ENCODE measurements at regions not wholly inside any gene's neighbourhood (a gene's known extent, or its start where the extent isn't known, plus 50 kb on each side); places are given as distances from the start of the nearest gene placed in this dataset.

- Histone ChIP-seq H3K36me3 (ENCODE audit: control insufficient read depth in 3 of 3, insufficient read depth in 3 of 3, low read length in 3 of 3) (no peaks in the 10 kb centered on the region), H3K27ac (ENCODE audit: low read depth, low read length) (no peak overlapping the region), H3K9ac (ENCODE audit: low read depth in 1 of 3, low read length in 3 of 3) (no peak overlapping the region), H3K4me1 (ENCODE audit: control insufficient read depth in 3 of 3, insufficient read depth in 3 of 3, low read length in 3 of 3) (no peaks in the 10 kb centered on the region), H3K4me3 (ENCODE audit: low read length in 3 of 3) (no peak overlapping the region), H3K27me3 (ENCODE audit: control insufficient read depth in 3 of 3, insufficient read depth in 3 of 3, low read length in 3 of 3) (no peaks in the 10 kb centered on the region), H3K9me3 (ENCODE audit: control insufficient read depth in 3 of 3, low read length in 3 of 3) (no peaks in the 10 kb centered on the region)
Measured at GRCh38 chr11:80424012-80424695, 983.3 kb upstream of the TENM4 start.

GRCh38 chr11:80420374-80420773, 979.5 kb upstream of the TENM4 start:
- no peaks in the 10 kb centered on the region for H3K36me3 ChIP-seq (ENCODE audit: control insufficient read depth in 3 of 3, insufficient read depth in 3 of 3, low read length in 3 of 3)

GRCh38 chr11:80417681-80418080, 976.9 kb upstream of the TENM4 start:
- Histone ChIP-seq H3K4me1 (ENCODE audit: control insufficient read depth in 3 of 3, insufficient read depth in 3 of 3, low read length in 3 of 3) (no peaks in the 10 kb centered on the region), H3K9me3 (ENCODE audit: control insufficient read depth in 3 of 3, low read length in 3 of 3) (no peaks in the 10 kb centered on the region), H3K27ac (ENCODE audit: low read depth, low read length) (no peak overlapping the region), H3K4me3 (ENCODE audit: low read length in 3 of 3) (no peak overlapping the region), H3K27me3 (ENCODE audit: control insufficient read depth in 3 of 3, insufficient read depth in 3 of 3, low read length in 3 of 3) (no peaks in the 10 kb centered on the region), H3K9ac (ENCODE audit: low read depth in 1 of 3, low read length in 3 of 3) (no peak overlapping the region), H3K36me3 (ENCODE audit: control insufficient read depth in 3 of 3, insufficient read depth in 3 of 3, low read length in 3 of 3) (no peaks in the 10 kb centered on the region)

More at GRCh38 chr11:80420374-80420773, 979.5 kb upstream of the TENM4 start:
- Histone ChIP-seq H3K9me3 (ENCODE audit: control insufficient read depth in 3 of 3, low read length in 3 of 3) (no peaks in the 10 kb centered on the region), H3K4me1 (ENCODE audit: control insufficient read depth in 3 of 3, insufficient read depth in 3 of 3, low read length in 3 of 3) (no peaks in the 10 kb centered on the region), H3K9ac (ENCODE audit: low read depth in 1 of 3, low read length in 3 of 3) (no peak overlapping the region), H3K27me3 (ENCODE audit: control insufficient read depth in 3 of 3, insufficient read depth in 3 of 3, low read length in 3 of 3) (no peaks in the 10 kb centered on the region), H3K4me3 (ENCODE audit: low read length in 3 of 3) (no peak overlapping the region), H3K27ac (ENCODE audit: low read depth, low read length) (no peak overlapping the region)

- Histone ChIP-seq H3K36me3 (ENCODE audit: control insufficient read depth in 3 of 3, insufficient read depth in 3 of 3, low read length in 3 of 3) (no peaks in the 10 kb centered on the region), H3K9ac (ENCODE audit: low read depth in 1 of 3, low read length in 3 of 3) (no peak overlapping the region)
Measured at GRCh38 chr11:80415580-80415979, 974.8 kb upstream of the TENM4 start.

GRCh38 chr11:80414181-80415165, 973.6 kb upstream of the TENM4 start:
- H3K36me3 ChIP-seq (ENCODE audit: control insufficient read depth in 3 of 3, insufficient read depth in 3 of 3, low read length in 3 of 3) = no peaks in the 10 kb centered on the region
- H3K4me1 ChIP-seq (ENCODE audit: control insufficient read depth in 3 of 3, insufficient read depth in 3 of 3, low read length in 3 of 3) = no peaks in the 10 kb centered on the region
- H3K9me3 ChIP-seq (ENCODE audit: control insufficient read depth in 3 of 3, low read length in 3 of 3) = no peaks in the 10 kb centered on the region
- H3K4me3 ChIP-seq (ENCODE audit: low read length in 3 of 3) = no peak overlapping the region
- no peaks in the 10 kb centered on the region for H3K27me3 ChIP-seq (ENCODE audit: control insufficient read depth in 3 of 3, insufficient read depth in 3 of 3, low read length in 3 of 3)
- H3K9ac ChIP-seq (ENCODE audit: low read depth in 1 of 3, low read length in 3 of 3) = no peak overlapping the region
- H3K27ac ChIP-seq (ENCODE audit: low read depth, low read length) = no peak overlapping the region

More at GRCh38 chr11:80415580-80415979, 974.8 kb upstream of the TENM4 start:
- H3K9me3 ChIP-seq (ENCODE audit: control insufficient read depth in 3 of 3, low read length in 3 of 3) = no peaks in the 10 kb centered on the region
- no peaks in the 10 kb centered on the region for H3K4me1 ChIP-seq (ENCODE audit: control insufficient read depth in 3 of 3, insufficient read depth in 3 of 3, low read length in 3 of 3)
- no peak overlapping the region for H3K27ac ChIP-seq (ENCODE audit: low read depth, low read length)
- no peaks in the 10 kb centered on the region for H3K27me3 ChIP-seq (ENCODE audit: control insufficient read depth in 3 of 3, insufficient read depth in 3 of 3, low read length in 3 of 3)
- H3K4me3 ChIP-seq (ENCODE audit: low read length in 3 of 3) = no peak overlapping the region

- Histone ChIP-seq H3K36me3 (ENCODE audit: control insufficient read depth in 3 of 3, insufficient read depth in 3 of 3, low read length in 3 of 3) (no peaks in the 10 kb centered on the region), H3K4me1 (ENCODE audit: control insufficient read depth in 3 of 3, insufficient read depth in 3 of 3, low read length in 3 of 3) (no peaks in the 10 kb centered on the region), H3K27ac (ENCODE audit: low read depth, low read length) (no peak overlapping the region), H3K9ac (ENCODE audit: low read depth in 1 of 3, low read length in 3 of 3) (no peak overlapping the region), H3K4me3 (ENCODE audit: low read length in 3 of 3) (no peak overlapping the region), H3K9me3 (ENCODE audit: control insufficient read depth in 3 of 3, low read length in 3 of 3) (no peaks in the 10 kb centered on the region), H3K27me3 (ENCODE audit: control insufficient read depth in 3 of 3, insufficient read depth in 3 of 3, low read length in 3 of 3) (no peaks in the 10 kb centered on the region)
Measured at GRCh38 chr11:80412604-80413003, 971.8 kb upstream of the TENM4 start.

- Histone ChIP-seq H3K9me3 (ENCODE audit: control insufficient read depth in 3 of 3, low read length in 3 of 3) (no peaks in the 10 kb centered on the region), H3K9ac (ENCODE audit: low read depth in 1 of 3, low read length in 3 of 3) (no peak overlapping the region), H3K27me3 (ENCODE audit: control insufficient read depth in 3 of 3, insufficient read depth in 3 of 3, low read length in 3 of 3) (no peaks in the 10 kb centered on the region), H3K4me3 (ENCODE audit: low read length in 3 of 3) (no peak overlapping the region), H3K4me1 (ENCODE audit: control insufficient read depth in 3 of 3, insufficient read depth in 3 of 3, low read length in 3 of 3) (no peaks in the 10 kb centered on the region), H3K36me3 (ENCODE audit: control insufficient read depth in 3 of 3, insufficient read depth in 3 of 3, low read length in 3 of 3) (no peaks in the 10 kb centered on the region), H3K27ac (ENCODE audit: low read depth, low read length) (no peak overlapping the region)
Measured at GRCh38 chr11:80393210-80393609, 952.4 kb upstream of the TENM4 start.

GRCh38 chr11:80390505-80390904, 949.7 kb upstream of the TENM4 start:
- Histone ChIP-seq H3K36me3 (ENCODE audit: control insufficient read depth in 3 of 3, insufficient read depth in 3 of 3, low read length in 3 of 3) (no peaks in the 10 kb centered on the region), H3K4me3 (ENCODE audit: low read length in 3 of 3) (no peak overlapping the region), H3K4me1 (ENCODE audit: control insufficient read depth in 3 of 3, insufficient read depth in 3 of 3, low read length in 3 of 3) (no peaks in the 10 kb centered on the region), H3K27me3 (ENCODE audit: control insufficient read depth in 3 of 3, insufficient read depth in 3 of 3, low read length in 3 of 3) (no peaks in the 10 kb centered on the region), H3K9me3 (ENCODE audit: control insufficient read depth in 3 of 3, low read length in 3 of 3) (no peaks in the 10 kb centered on the region), H3K9ac (ENCODE audit: low read depth in 1 of 3, low read length in 3 of 3) (no peak overlapping the region), H3K27ac (ENCODE audit: low read depth, low read length) (no peak overlapping the region)

- Histone ChIP-seq H3K4me1 (ENCODE audit: control insufficient read depth in 3 of 3, insufficient read depth in 3 of 3, low read length in 3 of 3) (no peaks in the 10 kb centered on the region), H3K9ac (ENCODE audit: low read depth in 1 of 3, low read length in 3 of 3) (no peak overlapping the region), H3K27me3 (ENCODE audit: control insufficient read depth in 3 of 3, insufficient read depth in 3 of 3, low read length in 3 of 3) (no peaks in the 10 kb centered on the region), H3K27ac (ENCODE audit: low read depth, low read length) (no peak overlapping the region), H3K4me3 (ENCODE audit: low read length in 3 of 3) (no peak overlapping the region), H3K36me3 (ENCODE audit: control insufficient read depth in 3 of 3, insufficient read depth in 3 of 3, low read length in 3 of 3) (no peaks in the 10 kb centered on the region), H3K9me3 (ENCODE audit: control insufficient read depth in 3 of 3, low read length in 3 of 3) (no peaks in the 10 kb centered on the region)
Measured at GRCh38 chr11:80388536-80388935, 947.7 kb upstream of the TENM4 start.

GRCh38 chr11:80388130-80388529, 947.3 kb upstream of the TENM4 start:
- no peaks in the 10 kb centered on the region for H3K27me3 ChIP-seq (ENCODE audit: control insufficient read depth in 3 of 3, insufficient read depth in 3 of 3, low read length in 3 of 3)
- no peak overlapping the region for H3K4me3 ChIP-seq (ENCODE audit: low read length in 3 of 3)
- H3K4me1 ChIP-seq (ENCODE audit: control insufficient read depth in 3 of 3, insufficient read depth in 3 of 3, low read length in 3 of 3) = no peaks in the 10 kb centered on the region
- no peaks in the 10 kb centered on the region for H3K9me3 ChIP-seq (ENCODE audit: control insufficient read depth in 3 of 3, low read length in 3 of 3)
- no peaks in the 10 kb centered on the region for H3K36me3 ChIP-seq (ENCODE audit: control insufficient read depth in 3 of 3, insufficient read depth in 3 of 3, low read length in 3 of 3)
- H3K9ac ChIP-seq (ENCODE audit: low read depth in 1 of 3, low read length in 3 of 3) = no peak overlapping the region
- no peak overlapping the region for H3K27ac ChIP-seq (ENCODE audit: low read depth, low read length)
